Fibroblast of lung (primary cell): ENCODE measurements at regions not wholly inside any gene's neighbourhood (a gene's known extent, or its start where the extent isn't known, plus 50 kb on each side); places are given as distances from the start of the nearest gene placed in this dataset.

Source experiments
- EZH2 ChIP-seq: IDR thresholded peaks from 2 replicates; pipeline ENCODE4 v1.5.1; 2012; ENCODE audit warnings: low read length, control low read depth, mild to moderate bottlenecking; ENCODE audit errors: missing control alignments
- TF ChIP-seq, protein P1 (sequence below), 2 donors: IDR thresholded peaks in 1 of 2; conservative IDR thresholded peaks in 1 of 2; 1 replicate in 1 of 2; 2 replicates in 1 of 2; pipeline ENCODE4 v1.5.1; 2011 to 2012; ENCODE audit warnings: low read length in 2 of 2, control low read depth in 1 of 2, inconsistent platforms in 1 of 2, low read depth in 1 of 2, mild to moderate bottlenecking in 1 of 2

- TF ChIP-seq, protein P1, sequence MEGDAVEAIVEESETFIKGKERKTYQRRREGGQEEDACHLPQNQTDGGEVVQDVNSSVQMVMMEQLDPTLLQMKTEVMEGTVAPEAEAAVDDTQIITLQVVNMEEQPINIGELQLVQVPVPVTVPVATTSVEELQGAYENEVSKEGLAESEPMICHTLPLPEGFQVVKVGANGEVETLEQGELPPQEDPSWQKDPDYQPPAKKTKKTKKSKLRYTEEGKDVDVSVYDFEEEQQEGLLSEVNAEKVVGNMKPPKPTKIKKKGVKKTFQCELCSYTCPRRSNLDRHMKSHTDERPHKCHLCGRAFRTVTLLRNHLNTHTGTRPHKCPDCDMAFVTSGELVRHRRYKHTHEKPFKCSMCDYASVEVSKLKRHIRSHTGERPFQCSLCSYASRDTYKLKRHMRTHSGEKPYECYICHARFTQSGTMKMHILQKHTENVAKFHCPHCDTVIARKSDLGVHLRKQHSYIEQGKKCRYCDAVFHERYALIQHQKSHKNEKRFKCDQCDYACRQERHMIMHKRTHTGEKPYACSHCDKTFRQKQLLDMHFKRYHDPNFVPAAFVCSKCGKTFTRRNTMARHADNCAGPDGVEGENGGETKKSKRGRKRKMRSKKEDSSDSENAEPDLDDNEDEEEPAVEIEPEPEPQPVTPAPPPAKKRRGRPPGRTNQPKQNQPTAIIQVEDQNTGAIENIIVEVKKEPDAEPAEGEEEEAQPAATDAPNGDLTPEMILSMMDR (conservative IDR thresholded peaks at IDR 0.05 in 1 of 2, IDR thresholded peaks at IDR 0.05 in 1 of 2; ENCODE audit: low read depth in 1 of 2, low read length in 2 of 2) = no peak
- TF ChIP-seq EZH2 = no peak
These were observed 849.9 kb upstream of the EYS start for GRCh38 chr6:66556936-66557335.
